Tibial nerve (tissue), 3 donors: ENCODE measurements at regions not wholly inside any gene's neighbourhood (a gene's known extent, or its start where the extent isn't known, plus 50 kb on each side); places are given as distances from the start of the nearest gene placed in this dataset.
"Not testable (repeated sequence)": the region's sequence is repeated elsewhere in the genome, so short reads cannot be mapped to it uniquely, and the experiment has no call there.

Experiments used
- CTCF ChIP-seq, 5 experiments: fragments of 200-600 bp in 3 of 5; fragments of 450-650 bp in 2 of 5; sonication (generic) in 3 of 5; IDR thresholded peaks; one replicate each; pipeline ENCODE4 v1.5.1; 2016 to 2019; ENCODE audit warnings: antibody characterized with exemption in 5 of 5, mild to moderate bottlenecking in 3 of 5, moderate library complexity in 2 of 5
- POLR2A ChIP-seq, 2 donors: fragments of 450-650 bp; IDR thresholded peaks; one replicate each; pipeline ENCODE4 v1.6.1; 2017; ENCODE audit warnings: antibody characterized with exemption in 2 of 2, mild to moderate bottlenecking in 2 of 2, moderate library complexity in 2 of 2

GRCh38 chr15:20637499-20637898 lies 95.9 kb upstream of the GOLGA6L6 start:
- TF ChIP-seq CTCF, POLR2A (IDR thresholded peaks at IDR 0.05): not testable (repeated sequence)
